Central memory CD8-positive, alpha-beta T cell (primary cell): ENCODE measurements at regions not wholly inside any gene's neighbourhood (a gene's known extent, or its start where the extent isn't known, plus 50 kb on each side); places are given as distances from the start of the nearest gene placed in this dataset.

Experiments used
- ATAC-seq: fragments of 150-1000 bp; cut with Tn5 transposase; replicated peaks from 2 replicates; pipeline ENCODE4 v1.10.0; 2022; ENCODE audit warnings: mild to moderate bottlenecking, moderate FRiP score, moderate number of reproducible peaks; ENCODE audit not compliant: poor library complexity, severe bottlenecking; ENCODE audit errors: extremely low read depth
- DNase-seq, 2 donors: peaks; one replicate each; pipeline ENCODE4 v3.0.0; 2021; ENCODE audit warnings: low spot score in 2 of 2
- H3K27ac Mint-ChIP-seq: one replicate; pipeline ENCODE4 v1.8.0; 2022; ENCODE audit warnings: low read depth, mild to moderate bottlenecking, moderate library complexity, mixed read lengths
- H3K27me3 Mint-ChIP-seq: one replicate; pipeline ENCODE4 v1.8.0; 2022; ENCODE audit warnings: mixed read lengths
- H3K36me3 Mint-ChIP-seq: one replicate; pipeline ENCODE4 v1.8.0; 2022; ENCODE audit warnings: mild to moderate bottlenecking, moderate library complexity, mixed read lengths; ENCODE audit not compliant: insufficient read depth
- H3K4me1 Mint-ChIP-seq: one replicate; pipeline ENCODE4 v1.8.0; 2022; ENCODE audit warnings: mixed read lengths
- H3K4me3 Mint-ChIP-seq: one replicate; pipeline ENCODE4 v1.8.0; 2022; ENCODE audit warnings: mild to moderate bottlenecking, moderate library complexity, mixed read lengths
- H3K9me3 Mint-ChIP-seq: one replicate; pipeline ENCODE4 v1.8.0; 2022; ENCODE audit warnings: mixed read lengths

DNA sequence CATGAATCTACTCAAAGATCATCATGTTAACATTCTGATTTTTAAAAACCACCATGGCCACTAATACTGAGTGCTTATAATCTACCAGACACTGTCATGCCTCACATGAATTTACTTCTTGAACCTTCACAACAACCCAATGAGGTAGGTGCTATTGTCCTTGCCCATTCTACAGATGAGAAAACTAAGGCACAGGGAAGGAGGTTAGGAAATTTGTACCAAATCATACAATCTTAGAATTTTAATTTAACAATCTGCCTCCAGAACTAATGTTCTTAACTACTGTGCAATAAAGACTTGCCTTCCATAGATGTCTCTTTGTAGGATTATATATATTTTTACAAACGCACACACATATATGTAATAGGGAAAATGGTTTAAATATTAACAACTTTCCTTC is 269.5 kb downstream of the ALDH8A1 start:
- DNase-seq, result no peak
- Mint-ChIP-seq H3K27ac (no peak overlapping the region), H3K4me3 (no peak overlapping the region), H3K4me1 (no peaks in the 10 kb centered on the region), H3K27me3 (no peaks in the 10 kb centered on the region), H3K36me3 (peaks cover under 1% of the 10 kb centered on the region), H3K9me3 (no peaks in the 10 kb centered on the region)
- ATAC-seq, result no peak

DNA sequence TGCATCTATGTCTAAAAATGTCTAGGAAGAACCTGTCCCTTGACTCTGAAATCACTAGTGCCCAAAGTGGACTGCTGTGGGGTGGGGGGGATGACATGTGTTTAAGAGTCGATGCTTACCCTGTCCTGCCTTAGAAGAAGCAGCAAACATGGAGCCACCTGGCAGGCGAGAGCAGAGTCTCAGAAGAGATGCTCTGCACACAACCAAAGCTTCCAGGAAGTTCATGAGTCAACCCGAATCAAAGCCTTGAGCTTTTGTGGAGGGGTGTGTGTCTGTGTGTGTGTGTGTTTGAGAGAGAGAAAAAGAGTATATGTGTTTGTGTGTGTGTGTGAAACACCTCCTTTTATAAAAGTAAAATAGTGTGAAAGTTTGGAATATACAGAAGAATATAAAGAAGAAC is 269.9 kb downstream of the ALDH8A1 start:
- ATAC-seq (no peak), DNase-seq (no peak)
- no peak overlapping the region for H3K4me3 Mint-ChIP-seq
- no peak overlapping the region for H3K27ac Mint-ChIP-seq
- no peaks in the 10 kb centered on the region for H3K9me3 Mint-ChIP-seq
- no peaks in the 10 kb centered on the region for H3K4me1 Mint-ChIP-seq
- no peaks in the 10 kb centered on the region for H3K36me3 Mint-ChIP-seq
- H3K27me3 Mint-ChIP-seq, result no peaks in the 10 kb centered on the region

DNA sequence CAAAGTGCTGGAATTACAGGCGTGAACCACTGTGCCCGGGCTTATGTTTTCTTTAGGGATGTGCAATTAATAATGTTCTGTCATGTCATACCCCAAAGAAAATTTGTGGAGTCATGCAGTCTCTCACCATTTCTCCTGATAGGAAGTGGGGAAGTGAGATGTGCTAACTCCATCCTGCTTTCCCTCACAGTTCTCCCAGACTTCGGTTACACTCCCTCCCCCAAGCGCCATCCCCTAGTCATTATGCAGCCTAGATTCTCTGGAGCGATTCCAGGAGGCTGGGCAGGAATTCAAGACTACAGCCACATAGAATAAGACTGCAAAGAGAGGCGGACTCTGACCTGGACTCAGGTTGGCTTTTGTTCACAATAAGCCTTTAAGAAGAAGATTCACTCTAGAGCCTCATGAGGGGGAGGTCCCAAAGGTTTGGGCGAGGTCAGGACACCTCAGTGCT is 271.4 kb downstream of the ALDH8A1 start:
- Mint-ChIP-seq H3K4me3 (no peak overlapping the region), H3K27me3 (no peaks in the 10 kb centered on the region), H3K36me3 (no peaks in the 10 kb centered on the region), H3K9me3 (no peaks in the 10 kb centered on the region), H3K4me1 (no peaks in the 10 kb centered on the region), H3K27ac (no peak overlapping the region)
- ATAC-seq (no peak), DNase-seq (no peak)

DNA sequence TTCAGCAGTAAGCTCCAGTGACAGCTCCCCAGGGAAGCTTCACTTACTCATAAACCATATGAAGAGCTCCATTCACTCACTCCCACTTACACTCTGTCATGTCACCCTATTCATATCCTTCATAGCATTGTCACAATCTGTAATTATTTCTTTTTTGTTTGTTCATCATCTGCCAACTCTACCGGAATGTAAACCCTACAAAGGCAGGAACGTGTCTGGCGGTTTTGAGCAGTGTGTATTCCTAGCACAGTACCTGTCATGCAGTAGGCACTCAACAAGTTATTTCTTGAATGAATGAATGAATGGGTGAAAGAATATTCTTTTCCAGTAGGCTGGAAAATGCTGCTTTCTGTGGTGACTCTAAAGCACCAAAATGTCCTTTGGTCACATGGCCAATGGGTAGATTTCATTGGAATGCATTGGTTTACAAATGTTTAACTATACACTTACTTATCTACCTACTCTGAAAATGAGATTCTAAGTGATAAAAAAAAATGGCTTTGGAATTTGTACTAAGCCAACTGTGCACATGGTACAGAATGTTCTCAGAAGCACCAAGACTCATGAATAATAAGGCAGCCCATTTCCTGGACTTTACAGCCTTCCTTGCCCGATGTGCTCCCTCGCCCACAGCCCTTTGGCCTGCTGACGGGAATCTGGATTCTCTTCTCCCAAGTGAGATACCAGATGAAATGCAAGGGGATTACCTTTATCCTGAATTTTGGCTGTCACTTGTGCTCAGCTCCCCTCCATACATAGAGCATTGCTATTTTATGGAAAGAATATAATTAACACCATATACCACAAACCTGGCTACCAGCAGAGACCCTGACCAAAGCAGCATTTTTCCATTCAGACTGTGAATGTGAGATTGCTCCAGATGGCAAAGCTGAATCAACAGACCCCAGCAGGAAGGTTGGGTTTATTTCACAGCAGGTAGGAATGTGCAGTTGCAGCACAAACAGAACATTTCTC is 273.3 kb downstream of the ALDH8A1 start:
- Mint-ChIP-seq H3K27me3 (no peaks in the 10 kb centered on the region), H3K27ac (no peak overlapping the region), H3K4me3 (no peak overlapping the region), H3K9me3 (no peaks in the 10 kb centered on the region), H3K36me3 (no peaks in the 10 kb centered on the region), H3K4me1 (no peaks in the 10 kb centered on the region)
- ATAC-seq (no peak), DNase-seq (no peak)

DNA sequence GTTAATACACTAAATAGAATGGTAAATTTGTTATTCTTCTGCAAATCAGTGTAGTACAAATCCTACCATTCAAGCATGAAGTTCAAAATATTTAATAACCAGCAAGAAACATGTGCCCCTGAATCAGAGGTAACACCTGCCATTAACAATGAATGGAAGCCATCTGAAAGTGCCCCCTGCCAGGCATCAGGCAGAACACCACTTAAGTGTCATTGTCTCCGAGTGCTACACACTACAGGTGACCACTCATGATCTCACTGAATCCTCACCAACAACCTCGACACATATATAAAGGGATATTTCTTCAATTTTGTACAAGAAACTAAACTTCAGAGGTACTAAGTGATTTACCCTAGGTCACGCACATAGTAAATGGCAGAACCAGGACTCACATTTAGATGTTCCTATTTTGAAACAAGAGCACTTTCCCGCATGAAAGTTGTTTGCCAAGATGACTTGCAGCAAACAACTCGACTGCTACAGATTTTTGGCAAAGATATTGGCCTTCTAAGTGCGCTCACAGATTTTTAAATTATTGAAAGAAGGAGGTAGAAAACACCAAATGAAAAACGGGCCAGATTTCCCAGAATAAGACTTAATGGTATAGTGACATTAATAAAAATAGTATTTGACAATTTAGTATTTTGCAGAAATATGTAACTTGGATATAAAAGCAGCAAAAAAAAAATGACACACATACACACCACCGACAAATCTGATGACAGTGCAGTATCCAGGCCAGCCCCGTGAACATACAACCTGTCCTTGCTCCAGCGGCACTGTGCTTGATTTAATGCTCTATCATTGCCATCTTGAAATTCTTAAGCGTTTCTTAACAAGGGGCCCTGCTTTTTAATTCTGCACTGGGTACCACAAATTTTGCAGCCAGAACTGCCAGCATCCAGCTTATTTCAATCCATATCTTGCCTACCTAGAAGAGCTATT is 274.5 kb downstream of the ALDH8A1 start:
- no peaks in the 10 kb centered on the region for H3K4me1 Mint-ChIP-seq

DNA sequence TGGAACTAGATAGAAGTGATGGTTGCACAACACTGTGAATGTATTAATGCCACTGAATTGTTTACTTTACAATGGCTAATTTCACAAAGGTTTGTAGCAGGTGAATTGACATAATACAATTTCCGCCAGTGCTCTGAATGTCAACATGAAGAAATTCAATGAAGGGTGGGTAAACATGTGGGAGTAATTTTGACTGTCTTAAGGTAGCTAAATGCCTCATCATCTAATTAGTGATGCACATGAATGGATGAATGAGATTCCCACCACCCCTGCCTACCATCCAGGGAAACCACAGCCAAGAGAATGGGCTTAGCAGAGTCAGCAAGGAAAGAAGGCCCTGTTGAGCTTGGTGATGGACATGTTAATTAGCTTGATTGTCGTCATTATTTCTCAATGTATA is 275.3 kb downstream of the ALDH8A1 start:
- Mint-ChIP-seq H3K4me3 (no peak overlapping the region), H3K9me3 (no peaks in the 10 kb centered on the region), H3K4me1 (no peaks in the 10 kb centered on the region), H3K27ac (no peak overlapping the region), H3K27me3 (no peaks in the 10 kb centered on the region), H3K36me3 (no peaks in the 10 kb centered on the region)
- ATAC-seq, result no peak
- DNase-seq, result no peak

More for the DNA sequence above, 274.5 kb downstream of the ALDH8A1 start:
- no peaks in the 10 kb centered on the region for H3K36me3 Mint-ChIP-seq
- no peaks in the 10 kb centered on the region for H3K9me3 Mint-ChIP-seq
- no peak overlapping the region for H3K27ac Mint-ChIP-seq
- DNase-seq (no peak), ATAC-seq (no peak)
- no peak overlapping the region for H3K4me3 Mint-ChIP-seq
- H3K27me3 Mint-ChIP-seq, result no peaks in the 10 kb centered on the region

DNA sequence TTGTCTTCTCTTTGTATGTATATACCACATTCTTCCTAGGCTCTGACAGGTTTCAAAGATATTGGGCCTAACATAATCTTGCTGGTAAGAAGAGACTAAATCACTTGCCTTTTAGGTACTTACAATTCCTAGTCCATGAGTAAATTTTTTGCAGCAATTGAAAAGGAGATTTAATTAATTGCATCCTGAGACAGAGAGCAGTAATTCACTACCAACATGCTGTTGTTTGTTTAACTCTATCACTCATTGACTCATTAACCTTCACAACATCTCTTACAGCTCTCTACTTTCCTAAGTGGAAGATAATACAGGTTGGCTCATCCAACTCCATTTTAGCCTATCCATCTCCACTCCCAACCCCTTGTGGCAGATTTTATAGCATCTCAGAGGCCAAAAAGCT is 280.4 kb downstream of the ALDH8A1 start:
- Mint-ChIP-seq H3K9me3 (no peaks in the 10 kb centered on the region), H3K4me1 (no peaks in the 10 kb centered on the region), H3K4me3 (no peak overlapping the region), H3K36me3 (no peaks in the 10 kb centered on the region), H3K27me3 (no peaks in the 10 kb centered on the region), H3K27ac (no peak overlapping the region)
- DNase-seq, result no peak
- ATAC-seq, result no peak

DNA sequence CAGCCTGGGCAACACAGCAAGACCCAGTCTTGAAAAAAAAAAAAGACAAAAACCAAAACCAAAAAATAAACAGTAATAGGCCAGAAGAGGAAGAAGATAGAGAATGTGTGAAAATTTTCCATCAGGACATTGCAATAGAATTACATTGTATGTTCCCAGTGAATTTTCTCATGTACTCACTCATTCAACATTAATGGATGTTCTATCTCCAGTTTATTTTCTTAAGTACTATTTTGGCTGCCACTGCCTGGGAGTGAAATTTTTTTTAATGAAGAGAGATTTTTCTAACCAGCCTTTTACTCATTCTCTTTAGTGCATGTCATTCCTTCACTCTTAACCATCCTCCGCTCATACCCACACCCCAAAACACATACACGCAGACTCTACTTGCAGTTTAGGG is 282.8 kb downstream of the ALDH8A1 start:
- Mint-ChIP-seq H3K4me1 (no peaks in the 10 kb centered on the region), H3K9me3 (no peaks in the 10 kb centered on the region), H3K27ac (no peak overlapping the region), H3K4me3 (no peak overlapping the region), H3K27me3 (no peaks in the 10 kb centered on the region), H3K36me3 (no peaks in the 10 kb centered on the region)
- DNase-seq, result no peak
- ATAC-seq, result no peak

DNA sequence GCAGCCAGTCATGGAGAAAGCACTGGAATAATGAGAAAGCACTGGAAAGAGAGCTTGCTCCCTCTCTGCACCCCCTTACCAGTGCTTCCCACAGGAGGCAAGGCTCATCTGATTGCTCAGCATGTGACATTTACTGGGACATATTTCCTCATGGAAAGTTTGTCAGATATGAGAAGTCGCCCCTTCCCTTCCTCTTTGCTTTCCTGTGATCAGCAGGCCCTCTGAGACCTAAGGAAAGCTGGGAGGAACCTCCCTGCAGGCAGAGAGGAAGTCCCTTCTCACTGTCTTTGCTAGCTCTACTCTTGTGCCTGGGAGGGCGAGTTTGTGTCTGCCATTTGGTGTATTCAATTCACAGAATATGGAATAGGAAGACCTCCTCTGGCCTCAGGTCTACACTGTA is 283.8 kb downstream of the ALDH8A1 start:
- DNase-seq (no peak), ATAC-seq (no peak)
- Mint-ChIP-seq H3K27me3 (no peaks in the 10 kb centered on the region), H3K4me3 (no peak overlapping the region), H3K36me3 (no peaks in the 10 kb centered on the region), H3K9me3 (no peaks in the 10 kb centered on the region), H3K27ac (no peak overlapping the region), H3K4me1 (no peaks in the 10 kb centered on the region)

DNA sequence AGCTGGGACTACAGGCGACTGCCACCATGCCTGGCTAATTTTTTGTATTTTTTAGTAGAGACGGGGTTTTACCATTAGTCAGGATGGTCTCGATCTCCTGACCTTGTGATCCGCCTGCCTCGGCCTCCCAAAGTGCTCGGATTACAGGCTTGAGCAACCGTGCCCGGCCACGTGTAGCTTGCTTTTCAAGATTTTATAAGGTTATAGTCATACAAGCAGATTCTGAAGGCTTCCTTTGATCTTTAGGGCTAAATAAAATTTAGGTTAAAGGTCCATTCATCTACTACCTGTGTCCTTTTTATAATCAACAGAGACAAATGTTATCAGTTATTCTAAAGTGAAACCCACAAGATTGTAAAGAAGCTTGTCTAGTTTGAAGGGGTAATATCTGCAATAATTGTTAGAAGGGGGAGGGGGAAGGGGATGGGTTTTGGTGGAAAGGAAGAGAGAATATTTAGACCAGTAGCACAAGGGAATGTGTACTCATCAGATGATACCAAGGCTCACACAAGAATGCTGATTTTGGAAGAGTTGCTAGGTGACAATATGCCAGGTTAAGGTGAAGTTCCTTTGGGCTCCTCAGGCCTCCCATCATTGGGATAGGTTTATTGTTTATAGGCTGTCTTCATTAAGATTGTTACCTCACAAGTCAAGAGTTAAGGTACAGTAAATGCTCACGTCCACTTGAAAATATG is 284.7 kb downstream of the ALDH8A1 start:
- ATAC-seq, result no peak

DNA sequence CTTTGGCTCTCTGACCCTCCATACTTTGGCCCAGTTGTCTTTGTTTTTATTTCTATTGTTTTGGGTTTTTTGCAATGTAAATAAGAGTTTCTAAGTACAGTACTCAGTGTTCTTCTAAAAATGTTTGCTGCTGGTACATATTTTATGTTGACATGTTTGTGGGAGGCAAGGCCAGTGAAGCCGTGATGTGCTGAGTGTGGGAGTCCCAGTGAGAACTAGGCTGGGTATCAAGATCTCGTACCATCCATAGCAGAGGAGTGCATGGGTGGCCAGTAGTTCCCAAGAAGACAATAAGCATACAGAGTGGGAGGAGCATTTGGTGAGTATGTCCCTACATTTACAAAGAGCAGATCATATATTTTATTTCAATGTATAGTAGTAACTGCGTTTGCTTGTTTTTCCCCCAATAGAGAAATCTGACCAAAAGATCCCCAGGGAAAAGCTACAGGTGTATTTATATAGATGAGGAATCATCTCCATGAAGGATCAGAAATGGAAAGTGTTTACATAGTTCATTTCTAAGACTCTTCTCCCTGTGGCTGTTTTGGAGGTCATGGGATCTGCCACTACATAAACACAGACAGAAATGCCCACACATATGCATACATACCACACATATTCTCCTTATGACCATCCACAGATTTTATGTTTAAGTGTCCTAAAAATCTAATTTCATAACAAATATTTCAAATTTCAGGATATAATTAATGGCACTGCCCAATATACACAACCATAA is 285.9 kb downstream of the ALDH8A1 start:
- H3K4me3 Mint-ChIP-seq, result no peak overlapping the region
- no peaks in the 10 kb centered on the region for H3K9me3 Mint-ChIP-seq
- H3K27ac Mint-ChIP-seq, result no peak overlapping the region
- ATAC-seq, result no peak
- H3K36me3 Mint-ChIP-seq, result no peaks in the 10 kb centered on the region
- H3K4me1 Mint-ChIP-seq, result no peaks in the 10 kb centered on the region
- H3K27me3 Mint-ChIP-seq, result no peaks in the 10 kb centered on the region
- no peak for DNase-seq

More for the DNA sequence above, 284.7 kb downstream of the ALDH8A1 start:
- H3K4me3 Mint-ChIP-seq, result no peak overlapping the region
- H3K27me3 Mint-ChIP-seq, result no peaks in the 10 kb centered on the region
- no peaks in the 10 kb centered on the region for H3K4me1 Mint-ChIP-seq
- DNase-seq, result no peak
- no peaks in the 10 kb centered on the region for H3K36me3 Mint-ChIP-seq
- H3K9me3 Mint-ChIP-seq, result no peaks in the 10 kb centered on the region
- no peak overlapping the region for H3K27ac Mint-ChIP-seq

DNA sequence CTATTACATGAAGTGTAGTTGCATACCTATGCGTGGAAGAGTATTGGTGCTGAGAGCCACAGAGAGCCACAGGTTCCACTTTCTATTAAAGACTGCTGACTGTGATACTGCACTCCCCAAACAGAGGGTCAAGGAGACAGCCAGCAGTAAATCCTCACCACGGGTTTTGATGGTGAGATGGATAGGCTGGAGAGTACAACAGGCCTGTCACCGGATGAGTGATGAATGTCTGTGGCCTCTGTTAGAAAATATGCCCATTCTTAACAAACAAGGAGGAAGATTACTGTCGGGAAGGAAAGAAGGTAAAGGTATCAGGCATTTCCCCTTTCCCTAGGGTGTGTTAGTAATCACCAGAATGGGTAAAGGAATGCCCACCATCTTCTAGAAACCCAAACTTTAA is 286.5 kb downstream of the ALDH8A1 start:
- ATAC-seq, result no peak
- Mint-ChIP-seq H3K27ac (no peak overlapping the region), H3K4me1 (no peaks in the 10 kb centered on the region), H3K9me3 (no peaks in the 10 kb centered on the region), H3K4me3 (no peak overlapping the region), H3K27me3 (no peaks in the 10 kb centered on the region), H3K36me3 (no peaks in the 10 kb centered on the region)
- DNase-seq, result no peak
